ENCODE measurements at regions not wholly inside any gene's neighbourhood (a gene's known extent, or its start where the extent isn't known, plus 50 kb on each side); places are given as distances from the start of the nearest gene placed in this dataset.

DNA sequence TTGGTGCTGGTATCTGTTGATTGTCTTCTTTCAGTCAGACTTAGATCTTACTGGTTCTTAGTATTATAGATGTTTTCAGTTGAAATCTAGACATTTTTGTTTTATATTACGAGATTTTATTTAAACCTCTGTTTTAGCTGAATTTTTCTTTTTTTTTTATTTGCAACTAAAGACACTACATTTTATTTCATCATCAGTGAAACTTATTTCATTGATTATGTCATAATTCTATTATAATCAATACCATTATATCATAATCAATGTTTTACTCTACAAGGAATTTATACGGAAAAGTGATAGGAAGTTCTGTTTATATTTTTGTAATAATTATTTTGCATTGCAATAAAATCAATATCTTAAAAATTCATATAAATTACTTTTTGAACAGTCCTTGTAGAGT is 477.4 kb upstream of the MDFIC2 start:
- DNase-seq: no peak

DNA sequence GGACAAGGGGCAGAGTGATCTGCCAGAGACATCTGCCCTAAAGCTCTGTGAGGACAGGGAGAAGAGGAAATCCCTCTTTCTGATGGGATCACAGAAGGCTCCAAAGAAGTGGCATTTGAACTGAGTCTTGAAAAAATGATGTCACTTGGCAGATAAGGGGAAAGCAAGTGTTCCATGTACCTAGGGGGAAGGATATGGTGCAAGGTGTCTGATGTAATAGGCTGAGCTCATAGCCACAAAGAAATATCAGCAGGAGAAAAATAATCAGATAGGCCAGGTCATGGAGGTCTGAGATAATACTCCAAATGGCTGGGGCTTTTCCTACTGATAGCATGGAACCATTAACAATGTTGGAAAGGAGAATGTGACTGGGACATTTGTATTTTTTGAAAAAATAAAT is 468.4 kb upstream of the MDFIC2 start:
- DNase-seq: no peak

DNA sequence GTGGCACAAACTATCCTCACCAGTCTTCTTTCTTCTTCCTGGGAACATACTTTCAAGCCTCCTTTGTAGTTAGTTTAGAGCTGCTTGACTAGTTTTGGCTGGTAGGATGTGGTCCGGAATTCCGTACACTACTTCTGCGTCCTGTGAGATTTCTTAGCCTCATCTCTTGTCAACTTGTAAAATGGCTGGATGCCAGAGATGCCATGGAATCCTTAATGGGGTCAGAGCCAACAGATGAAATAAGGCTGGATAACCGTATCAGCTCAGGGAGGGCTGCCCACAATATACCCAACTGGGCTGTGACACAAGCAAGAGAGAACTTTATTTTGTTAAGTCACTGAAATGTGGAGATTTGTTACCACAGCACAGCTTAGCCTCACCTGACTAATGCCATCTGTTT is 466.9 kb upstream of the MDFIC2 start:
- no peak for DNase-seq

DNA sequence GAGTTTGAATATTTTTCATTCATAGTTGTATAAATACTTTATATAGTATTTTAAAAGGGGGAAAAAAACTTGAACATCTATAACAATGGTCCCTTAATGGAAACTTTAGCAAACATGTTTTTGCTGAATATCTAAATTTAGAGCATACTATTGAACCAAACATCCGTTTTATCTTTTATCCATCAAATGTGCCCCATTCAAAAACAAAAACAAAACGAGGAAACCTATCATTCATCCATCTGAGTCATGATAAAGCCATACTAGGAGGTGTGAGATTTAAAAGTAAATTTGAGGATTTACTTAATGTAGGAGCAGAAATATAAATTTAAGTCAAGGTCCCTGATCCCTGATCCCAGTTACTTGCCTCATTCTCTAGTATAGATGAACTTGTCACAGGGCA is 463.6 kb upstream of the MDFIC2 start:
- DNase-seq: no peak

DNA sequence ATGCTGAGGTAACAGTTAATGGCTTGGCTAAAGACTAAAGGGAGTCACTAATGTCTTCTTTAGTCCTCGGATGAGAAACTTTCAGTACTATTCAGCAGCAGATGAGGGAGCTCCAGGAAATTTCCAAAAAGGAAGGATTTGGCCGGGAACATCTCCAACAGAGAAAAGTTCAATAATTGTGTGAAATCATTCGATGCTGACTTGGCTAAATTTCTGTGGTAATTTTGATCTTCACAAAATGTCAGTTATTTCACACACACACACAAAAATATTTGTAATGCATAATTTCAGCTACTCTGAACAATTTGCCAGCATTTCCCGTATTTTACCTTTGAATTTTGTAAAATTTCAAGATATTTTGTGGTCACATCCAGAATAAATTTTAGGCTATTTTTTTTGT is 462.8 kb upstream of the MDFIC2 start:
- DNase-seq: no peak

DNA sequence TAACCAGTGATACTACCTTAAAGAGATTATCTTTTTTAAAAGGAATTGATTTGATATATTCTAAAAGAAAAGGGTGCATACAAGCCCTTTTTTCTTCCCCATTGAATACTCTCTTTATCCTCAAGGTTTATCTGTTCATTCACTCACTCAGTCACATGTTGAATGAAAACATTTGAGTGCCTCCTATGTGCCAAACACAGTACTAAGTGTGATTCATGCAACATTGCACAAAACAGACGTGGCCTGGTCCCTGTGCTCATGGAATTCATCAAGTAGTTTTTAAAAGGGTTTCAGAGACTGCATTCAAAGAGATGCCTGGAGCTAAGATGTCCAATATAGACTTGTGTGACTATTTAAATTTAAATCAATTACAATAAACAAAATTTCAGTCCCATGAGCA is 462.2 kb upstream of the MDFIC2 start:
- no peak for DNase-seq

DNA sequence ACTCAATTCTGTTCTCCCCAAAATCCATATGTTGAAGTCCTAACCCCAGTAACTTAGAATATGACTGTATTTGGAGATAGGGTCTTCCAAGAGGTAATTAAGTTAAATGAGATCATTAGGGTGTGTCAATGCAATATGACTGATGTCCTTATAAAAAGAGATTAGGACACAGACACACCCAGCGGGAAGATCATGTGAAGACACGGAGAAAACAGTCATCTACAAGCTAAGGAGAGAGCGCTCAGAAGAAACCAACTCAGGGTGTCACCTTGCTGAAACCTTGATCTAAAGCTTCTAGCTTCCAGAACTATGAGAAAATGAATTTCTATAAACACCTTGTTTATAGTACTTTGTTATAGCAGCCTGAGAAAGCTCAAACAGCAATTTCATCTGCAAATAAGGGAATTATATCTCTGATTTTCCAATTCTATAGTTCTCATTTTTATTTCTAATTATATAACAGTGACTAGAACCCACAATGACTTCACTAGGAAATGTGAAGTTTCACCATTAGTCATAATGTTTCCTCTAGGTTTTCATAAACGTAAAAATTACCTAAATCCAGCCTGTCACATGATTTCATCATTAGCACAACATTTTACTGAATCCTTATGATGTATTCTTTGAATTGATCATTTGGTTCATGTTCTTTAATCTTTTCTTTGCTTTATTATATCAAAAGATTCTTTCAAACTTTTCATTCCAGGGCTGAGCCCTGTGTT is 459.1 kb upstream of the MDFIC2 start:
- DNase-seq: no peak

DNA sequence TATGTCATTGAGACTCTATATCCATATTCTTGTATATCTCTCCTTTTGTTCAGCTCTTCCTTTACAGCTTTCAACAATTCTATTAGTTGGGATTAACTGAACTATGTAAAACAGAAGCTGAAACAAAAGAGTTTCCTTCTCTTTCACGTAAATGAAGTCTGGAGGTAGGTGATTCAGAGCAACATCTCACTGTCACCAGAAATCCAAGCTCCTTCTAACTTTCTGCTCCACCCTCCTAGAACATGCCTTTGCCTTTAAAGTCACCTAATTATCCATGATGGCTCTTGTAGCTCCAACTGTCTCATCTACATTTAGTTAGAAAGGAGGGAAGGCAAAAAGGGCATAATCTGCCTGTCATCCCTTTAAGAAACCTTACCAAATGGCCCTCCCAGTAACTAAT is 458.2 kb upstream of the MDFIC2 start:
- no peak for DNase-seq

DNA sequence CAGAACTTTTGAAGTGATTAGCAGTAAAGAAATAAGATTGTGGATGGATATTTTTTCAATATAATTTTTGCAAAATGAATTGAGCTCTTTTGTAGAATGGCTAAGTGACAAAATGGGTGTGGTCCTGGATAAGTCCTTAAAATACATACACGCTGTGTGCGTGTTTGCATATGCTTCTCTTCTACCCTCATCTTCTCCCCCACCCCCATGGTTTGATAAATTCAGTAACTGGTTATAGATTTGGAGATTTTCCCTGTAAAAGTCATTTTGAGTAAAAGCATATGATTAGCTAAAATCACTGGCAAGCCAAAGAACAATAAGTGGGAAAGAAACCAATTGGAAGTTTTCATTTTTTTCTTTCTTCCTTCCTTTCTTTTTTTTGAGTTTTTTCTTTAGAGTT is 453.9 kb upstream of the MDFIC2 start:
- no peak for DNase-seq

DNA sequence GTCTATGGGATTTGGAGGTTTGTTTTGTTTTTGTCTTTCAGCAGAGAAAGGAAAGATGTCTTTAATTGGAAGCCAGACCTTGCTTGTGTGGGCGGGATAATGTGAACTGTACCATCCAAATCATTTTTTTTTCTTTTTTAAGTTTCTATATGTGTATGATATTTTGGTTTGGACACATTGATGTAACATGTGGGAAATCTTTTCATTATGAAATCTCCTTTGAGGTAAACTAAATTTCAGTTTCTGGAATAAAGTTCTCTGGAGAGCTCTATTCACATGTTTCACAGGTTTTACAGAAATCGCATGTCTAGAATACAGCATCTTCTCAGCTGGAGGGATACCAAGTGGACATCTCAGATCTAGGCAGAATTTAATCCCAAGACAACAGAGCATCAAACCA is 451.5 kb upstream of the MDFIC2 start:
- DNase-seq: no peak

DNA sequence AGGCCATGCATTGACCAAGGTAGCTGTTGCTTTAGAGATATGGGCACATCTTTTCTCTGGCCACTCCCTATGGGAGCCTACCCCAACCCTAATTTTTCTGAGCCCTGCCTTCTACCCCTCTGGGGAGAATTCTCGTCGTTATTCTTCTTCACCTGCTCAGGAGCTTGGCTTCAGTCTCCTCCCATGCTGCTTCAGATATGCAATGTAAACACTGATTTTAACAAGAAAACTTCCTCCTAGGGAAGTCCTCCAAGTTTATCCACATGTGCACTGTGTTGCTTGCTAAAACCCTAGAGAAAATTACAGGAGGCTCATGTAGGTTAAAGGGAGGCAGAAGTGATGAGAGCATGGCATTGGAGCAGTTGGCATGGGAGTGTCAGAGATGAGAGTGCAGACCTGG is 445.2 kb upstream of the MDFIC2 start:
- DNase-seq: no peak

DNA sequence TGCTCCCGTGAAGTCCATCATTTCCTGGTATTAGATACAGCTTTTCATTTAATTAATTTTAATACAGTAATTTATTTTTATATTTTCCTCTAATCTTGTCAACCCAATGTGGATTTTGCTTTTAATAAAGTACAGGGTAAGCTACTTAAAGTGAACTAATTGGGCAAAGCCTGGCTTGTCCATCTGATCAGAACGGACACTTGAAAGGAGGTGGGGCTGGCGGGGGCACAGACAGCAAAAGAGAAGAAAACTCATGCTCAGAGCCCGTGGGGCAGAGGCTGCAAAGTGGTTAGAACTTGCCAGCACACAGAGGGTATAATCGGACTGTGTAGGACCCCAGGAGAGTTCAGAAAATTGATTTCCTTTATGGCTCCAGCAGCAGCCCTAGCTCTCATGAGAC is 443.1 kb upstream of the MDFIC2 start:
- DNase-seq: no peak

DNA sequence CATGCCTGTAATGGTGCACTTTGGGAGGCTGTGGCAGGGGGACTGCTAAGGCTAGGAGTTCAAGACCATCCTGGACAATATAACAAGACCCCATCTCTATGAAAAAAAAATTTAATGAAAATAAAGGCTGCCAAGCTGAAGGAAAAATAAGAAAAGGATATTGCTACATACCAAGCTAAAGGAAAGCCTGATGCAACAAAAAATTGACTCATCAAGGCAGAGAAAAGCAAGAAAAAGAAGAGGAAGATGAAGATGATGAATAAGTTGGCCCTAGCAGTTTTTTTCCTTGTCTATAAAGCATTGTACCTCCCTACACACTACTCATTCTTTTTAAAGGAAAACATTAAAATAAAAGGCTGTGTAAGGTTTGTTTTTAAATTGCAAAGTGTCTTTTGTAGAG is 441.9 kb upstream of the MDFIC2 start:
- no peak for DNase-seq

DNA sequence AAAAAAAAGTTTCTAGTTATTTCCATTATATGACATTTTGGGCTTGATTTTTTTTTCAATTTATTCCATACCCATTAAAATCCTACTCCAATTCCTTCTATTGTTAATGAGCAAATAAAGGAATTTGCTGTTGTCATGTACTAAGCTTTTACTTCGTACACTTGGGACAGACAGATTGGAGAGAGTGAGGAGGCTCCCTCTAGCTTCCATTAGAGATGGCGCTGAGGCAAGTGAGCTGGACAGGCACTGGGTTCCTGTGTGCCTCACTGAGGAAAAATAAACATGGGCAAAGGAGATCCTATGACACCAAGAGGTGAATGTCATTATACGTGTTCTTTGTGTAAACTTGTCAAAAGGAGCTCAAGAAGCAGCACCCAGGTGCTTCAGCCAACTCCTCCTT is 441.1 kb upstream of the MDFIC2 start:
- DNase-seq: no peak

DNA sequence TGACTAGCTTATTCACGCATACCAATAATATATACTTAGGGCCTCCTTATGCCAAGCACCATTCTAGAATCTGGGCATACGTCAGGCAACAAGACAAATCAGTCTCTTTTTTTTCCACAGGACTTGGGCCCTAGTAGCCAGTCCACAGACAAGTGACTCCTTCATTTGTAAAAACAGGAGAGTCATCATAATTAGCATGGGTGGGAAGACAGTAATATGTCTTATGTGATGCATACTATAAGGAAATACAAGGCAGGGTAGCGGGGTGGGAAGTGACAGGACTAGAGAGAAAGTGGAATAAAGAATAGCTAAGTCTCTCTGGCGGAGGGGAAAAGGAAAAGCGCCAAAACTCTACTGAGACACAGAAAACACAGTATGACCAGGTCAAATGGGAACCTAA is 439.6 kb upstream of the MDFIC2 start:
- no peak for DNase-seq

DNA sequence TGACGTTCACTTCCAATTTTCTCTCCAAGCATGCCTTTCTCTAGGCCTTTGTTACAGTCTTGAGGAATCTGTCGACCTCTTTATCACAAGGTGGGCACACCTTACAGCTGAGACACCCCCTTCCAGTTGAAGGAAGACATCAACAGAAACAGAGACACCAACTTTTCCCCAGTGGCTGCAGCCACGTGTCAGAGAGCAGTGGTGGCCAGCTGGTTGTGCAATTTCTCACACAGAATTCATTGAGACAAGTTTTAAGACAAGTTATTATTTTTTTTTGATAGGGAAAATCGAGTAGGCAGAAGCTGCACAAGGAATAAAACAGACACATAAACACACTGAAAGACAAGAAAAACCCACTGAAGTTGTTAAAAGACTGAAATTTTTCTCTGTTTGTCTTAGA is 436.7 kb upstream of the MDFIC2 start:
- no peak for DNase-seq

DNA sequence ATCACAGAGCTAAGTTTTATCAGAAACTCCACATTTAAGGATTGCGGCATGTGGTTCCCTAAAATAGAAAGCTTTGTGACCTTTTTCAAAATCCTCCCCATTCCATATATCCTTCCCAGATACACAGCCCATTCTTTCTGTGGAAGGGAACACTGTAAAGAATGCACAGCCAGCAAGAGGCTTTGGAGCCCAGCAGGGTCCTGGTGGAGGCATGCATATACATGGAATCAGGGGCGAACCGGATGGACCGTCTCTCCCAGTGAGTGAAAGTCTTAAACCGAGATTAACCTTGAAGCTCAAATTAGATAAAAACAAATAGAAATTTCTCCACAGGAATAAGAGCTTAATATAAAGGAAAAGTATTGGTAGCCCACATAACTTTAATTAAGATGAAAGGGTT is 436.2 kb upstream of the MDFIC2 start:
- no peak for DNase-seq

DNA sequence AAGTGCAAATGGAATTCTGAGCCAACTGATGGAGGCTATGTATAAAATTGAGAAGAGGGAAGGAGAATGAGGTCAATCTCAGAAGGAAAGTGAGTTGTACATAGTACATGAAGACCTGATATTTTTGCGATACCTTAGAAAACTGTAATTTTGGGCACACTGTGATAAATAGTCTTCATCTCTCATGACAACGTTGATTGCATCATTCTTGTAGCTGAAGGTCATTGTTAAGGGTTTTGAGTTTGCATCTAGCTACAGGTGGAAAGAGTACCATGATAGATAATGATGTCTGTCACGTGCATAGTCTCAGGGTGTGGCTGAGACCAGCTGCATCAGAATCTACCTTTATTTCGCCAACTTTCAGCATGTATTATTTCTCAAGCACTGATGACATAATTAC is 435.4 kb upstream of the MDFIC2 start:
- no peak for DNase-seq

DNA sequence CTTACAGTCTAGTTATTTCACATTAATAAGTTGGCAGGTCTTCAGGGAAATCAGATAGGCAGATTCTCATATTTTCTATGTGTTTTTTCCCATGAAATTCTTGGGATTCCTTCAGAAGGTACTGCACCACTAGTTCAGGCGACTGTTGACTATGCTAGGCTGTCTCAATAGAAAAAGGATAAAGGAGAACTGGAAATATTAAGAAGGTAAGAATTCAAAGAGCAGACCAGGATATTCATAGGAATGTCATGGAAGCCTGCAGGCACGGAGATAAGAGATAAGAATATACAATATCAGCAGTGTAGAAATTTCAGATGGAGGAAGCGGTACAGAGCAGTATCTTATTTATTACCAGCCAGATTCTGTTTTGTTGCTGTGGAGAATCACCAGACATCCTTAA is 432.1 kb upstream of the MDFIC2 start:
- DNase-seq: no peak

DNA sequence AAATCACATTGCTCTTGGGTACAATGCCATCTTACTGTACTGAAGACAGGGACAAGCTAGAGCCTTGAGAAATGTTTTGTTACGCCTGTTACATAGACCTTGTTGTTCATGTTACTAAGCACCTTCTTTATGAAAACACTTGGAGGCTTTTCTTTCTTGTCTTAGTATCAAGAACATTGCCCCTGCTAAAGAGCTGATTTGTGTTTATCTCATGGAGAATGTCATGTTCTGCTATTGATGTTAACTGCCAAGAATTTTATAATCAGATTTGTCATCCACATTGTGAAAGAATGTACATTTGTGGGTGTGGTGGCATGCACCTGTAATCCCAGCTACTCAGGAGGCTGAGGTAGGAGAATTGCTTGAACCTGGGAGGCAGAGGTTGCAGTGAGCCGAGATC is 431.3 kb upstream of the MDFIC2 start:
- DNase-seq: no peak

DNA sequence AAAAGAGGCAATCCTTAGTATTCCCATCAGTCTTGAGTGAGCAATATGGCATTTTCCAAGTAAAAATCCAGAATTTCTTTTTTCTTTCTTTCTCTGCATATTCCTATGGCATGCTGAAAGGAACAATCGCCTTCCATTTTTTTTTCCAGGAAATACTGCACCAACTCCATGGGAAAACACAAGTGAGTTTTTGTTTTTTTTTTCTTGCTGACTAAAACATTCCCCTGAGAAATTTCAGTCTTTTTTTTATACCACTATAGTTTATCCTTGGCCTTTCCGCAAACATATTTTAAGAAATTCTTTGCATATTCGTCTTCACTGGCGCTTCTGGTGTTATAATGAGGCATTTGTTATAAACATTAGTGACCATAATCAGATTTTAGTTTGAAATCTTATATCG is 429.6 kb upstream of the MDFIC2 start:
- DNase-seq: no peak

DNA sequence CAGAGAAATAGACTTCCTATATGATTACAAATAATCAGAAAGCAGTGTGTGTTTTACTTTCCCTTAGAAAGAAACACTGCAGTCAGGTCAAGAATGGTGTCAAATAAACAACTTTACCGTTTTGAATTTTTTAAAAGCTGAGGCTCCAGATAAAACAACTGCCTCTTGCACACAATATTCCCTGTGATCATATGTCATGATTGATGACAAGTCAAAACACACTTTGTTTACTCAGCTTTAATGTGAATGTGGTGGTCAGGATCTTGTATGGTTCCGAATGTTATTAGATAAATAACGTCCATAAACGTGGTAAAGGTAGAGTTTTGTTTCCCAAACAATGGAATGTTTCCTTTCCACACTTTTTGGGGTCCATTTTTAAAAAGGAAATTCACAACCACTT is 428.4 kb upstream of the MDFIC2 start:
- no peak for DNase-seq

DNA sequence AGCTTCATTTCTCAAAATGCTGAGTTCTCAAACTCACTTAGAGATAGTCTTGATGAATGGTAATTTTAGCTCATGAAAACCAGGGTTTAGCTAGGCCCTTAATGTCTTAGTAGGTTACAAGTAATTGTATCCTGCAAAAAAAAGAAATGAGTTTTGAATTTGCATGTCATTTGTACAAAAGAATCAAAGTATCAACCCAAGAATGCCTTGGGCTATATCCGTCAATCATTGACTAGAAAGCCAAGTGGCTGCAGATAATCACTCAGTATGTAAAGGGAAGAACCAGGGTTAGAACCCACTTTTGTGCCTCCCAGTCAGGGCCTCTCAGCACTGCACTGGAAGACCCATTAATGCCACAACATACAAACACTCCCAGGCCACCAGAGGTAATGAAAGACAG is 427.6 kb upstream of the MDFIC2 start:
- no peak for DNase-seq

DNA sequence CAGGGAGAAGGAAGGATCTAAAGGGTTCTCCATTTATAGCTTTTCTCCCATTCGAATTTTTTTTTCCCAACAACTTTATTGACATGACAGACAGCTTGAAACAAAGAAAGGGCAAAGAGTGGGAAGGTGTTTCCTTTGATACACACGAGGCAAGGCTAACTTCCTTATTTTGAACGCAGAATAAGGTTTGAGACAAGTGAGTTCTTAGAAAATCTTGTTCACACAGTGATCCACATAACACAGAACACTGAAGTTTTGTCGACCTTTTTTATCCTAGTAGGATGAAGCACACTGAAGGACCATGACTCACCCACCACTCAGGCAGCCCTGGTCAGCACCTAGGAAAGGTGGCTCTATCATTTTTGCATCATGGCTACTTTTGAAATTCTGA is 425.8 kb upstream of the MDFIC2 start:
- no peak for DNase-seq

DNA sequence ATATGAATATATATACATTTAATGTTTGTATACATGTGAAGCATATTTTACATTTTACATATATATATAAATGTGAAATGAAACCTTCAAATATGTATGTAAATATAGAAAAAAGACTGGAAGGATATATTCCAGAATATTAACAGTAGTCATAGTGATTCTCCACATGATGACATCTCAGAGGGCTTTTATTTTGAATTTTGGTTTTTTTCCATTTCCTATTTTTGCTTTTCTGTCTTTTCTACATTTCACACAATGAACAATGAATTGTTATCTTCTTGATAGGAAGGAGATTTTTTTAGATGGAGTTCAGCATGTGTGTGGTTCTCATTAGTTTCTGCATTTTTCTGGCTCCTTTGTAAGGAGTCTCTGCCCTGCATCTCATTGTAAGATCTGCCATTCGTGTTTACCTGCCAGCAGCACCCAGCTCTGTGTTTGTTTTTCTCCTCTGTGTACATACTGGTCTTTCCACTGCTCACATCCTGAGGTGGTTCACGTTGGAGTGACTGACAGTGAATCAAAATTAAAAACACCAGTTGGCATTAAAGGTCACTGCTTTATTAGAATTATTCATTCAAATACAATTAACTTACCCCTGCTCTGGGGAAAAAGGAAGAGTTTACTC is 425.3 kb upstream of the MDFIC2 start:
- no peak for DNase-seq
